Stimulated activated CD8-positive, alpha-beta memory T cell treated with anti-CD3 and anti-CD28 coated beads, Interleukin-2, amount 100 ng/mL, for 1 hour (primary cell): ENCODE measurements at regions not wholly inside any gene's neighbourhood (a gene's known extent, or its start where the extent isn't known, plus 50 kb on each side); places are given as distances from the start of the nearest gene placed in this dataset.

Experiments
- DNase-seq, 2 donors: peaks; one replicate each; pipeline ENCODE4 v3.0.0-alpha.2; 2020; ENCODE audit warnings: low read depth in 2 of 2

GRCh38 chr14:22513066-22513812, 75.8 kb downstream of the DAD1 start:
- DNase-seq = no peak

- DNase-seq = no peak
These were observed 76.8 kb downstream of the DAD1 start for GRCh38 chr14:22512106-22512814.

GRCh38 chr14:22510527-22511110, 78.4 kb downstream of the DAD1 start:
- no peak for DNase-seq

GRCh38 chr14:22509751-22510300, 79.2 kb downstream of the DAD1 start:
- DNase-seq = no peak

GRCh38 chr14:22509036-22509709, 79.9 kb downstream of the DAD1 start:
- no peak for DNase-seq

- no peak for DNase-seq
These were observed 80.4 kb downstream of the DAD1 start for GRCh38 chr14:22508662-22509035.

GRCh38 chr14:22508150-22508457, 80.9 kb downstream of the DAD1 start:
- DNase-seq = no peak

GRCh38 chr14:22506778-22507351, 82.2 kb downstream of the DAD1 start:
- DNase-seq = no peak

- no peak for DNase-seq
These were observed 82.7 kb downstream of the DAD1 start for GRCh38 chr14:22506378-22506710.

GRCh38 chr14:22505697-22506377, 83.2 kb downstream of the DAD1 start:
- no peak for DNase-seq

- no peak for DNase-seq
These were observed 83.7 kb downstream of the DAD1 start for GRCh38 chr14:22505309-22505696.

- no peak for DNase-seq
These were observed 86.5 kb downstream of the DAD1 start for GRCh38 chr14:22502551-22502950.

- no peak for DNase-seq
These were observed 87.0 kb downstream of the DAD1 start for GRCh38 chr14:22502007-22502406.

- DNase-seq = no peak
These were observed 87.9 kb downstream of the DAD1 start for GRCh38 chr14:22500954-22501726.

- DNase-seq = no peak
These were observed 88.5 kb downstream of the DAD1 start for GRCh38 chr14:22500525-22500924.

GRCh38 chr14:22497671-22498093, 91.3 kb downstream of the DAD1 start:
- no peak for DNase-seq

- DNase-seq = no peak
These were observed 91.9 kb downstream of the DAD1 start for GRCh38 chr14:22497144-22497423.

GRCh38 chr14:22494486-22495135, 94.4 kb downstream of the DAD1 start:
- DNase-seq = no peak

- no peak for DNase-seq
These were observed 95.3 kb downstream of the DAD1 start for GRCh38 chr14:22493753-22494152.
